WERI-Rb-1 (cell line): ENCODE measurements at regions not wholly inside any gene's neighbourhood (a gene's known extent, or its start where the extent isn't known, plus 50 kb on each side); places are given as distances from the start of the nearest gene placed in this dataset.

Experiments
- DNase-seq: peaks from one replicate; pipeline ENCODE4 v3.0.0-alpha.2; 2020
- H3K27ac ChIP-seq: fragments of 250-450 bp; sonication (Bioruptor Pico); 2 replicates; pipeline ENCODE4 v1.5.1; 2020; ENCODE audit warnings: mild to moderate bottlenecking, moderate library complexity
- H3K27me3 ChIP-seq: fragments of 250-450 bp; sonication (Bioruptor Pico); 2 replicates; pipeline ENCODE4 v1.5.1; 2021; ENCODE audit warnings: mild to moderate bottlenecking, low read depth, moderate library complexity; ENCODE audit not compliant: insufficient read depth, severe bottlenecking
- H3K36me3 ChIP-seq: fragments of 250-450 bp; sonication (Bioruptor Pico); 2 replicates; pipeline ENCODE4 v1.5.1; 2020; ENCODE audit warnings: mild to moderate bottlenecking, moderate library complexity
- H3K4me3 ChIP-seq: 2 replicates; pipeline ENCODE4 v1.5.1; 2011; ENCODE audit warnings: low read depth, mild to moderate bottlenecking, control low read depth, low read length
- H3K9me3 ChIP-seq: fragments of 250-450 bp; sonication (Bioruptor Pico); 2 replicates; pipeline ENCODE4 v1.5.1; 2021; ENCODE audit warnings: mild to moderate bottlenecking, moderate library complexity; ENCODE audit not compliant: severe bottlenecking
- TF ChIP-seq, protein P1 (sequence below): IDR thresholded peaks from 2 replicates; pipeline ENCODE4 v1.5.1; 2011; ENCODE audit warnings: low read depth, mild to moderate bottlenecking, control low read depth, inconsistent platforms, low read length

DNA sequence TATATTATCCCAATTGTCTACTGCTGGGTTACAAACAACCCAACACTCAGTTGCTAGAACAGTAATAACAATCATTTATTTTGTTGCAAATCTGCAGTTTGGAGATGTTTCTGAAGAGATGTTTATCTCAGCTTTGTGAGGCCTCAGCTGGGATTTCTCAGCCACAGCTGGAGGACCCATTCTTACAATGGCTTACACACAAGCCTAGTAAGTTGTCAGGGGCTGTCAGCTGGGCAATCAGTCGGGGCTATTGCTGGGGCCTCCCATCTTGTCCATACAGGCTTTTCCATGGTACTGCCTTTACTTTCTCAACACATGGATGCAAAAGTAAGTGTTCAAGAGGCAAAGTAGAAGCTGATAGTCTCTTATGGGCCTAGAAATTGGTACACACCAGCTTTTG lies 491.7 kb upstream of the NXPH2 start:
- Histone ChIP-seq H3K27me3 (no peaks in the 10 kb centered on the region), H3K9me3 (no peaks in the 10 kb centered on the region), H3K36me3 (no peaks in the 10 kb centered on the region), H3K27ac (no peak overlapping the region), H3K4me3 (no peak overlapping the region)
- TF ChIP-seq, protein P1, sequence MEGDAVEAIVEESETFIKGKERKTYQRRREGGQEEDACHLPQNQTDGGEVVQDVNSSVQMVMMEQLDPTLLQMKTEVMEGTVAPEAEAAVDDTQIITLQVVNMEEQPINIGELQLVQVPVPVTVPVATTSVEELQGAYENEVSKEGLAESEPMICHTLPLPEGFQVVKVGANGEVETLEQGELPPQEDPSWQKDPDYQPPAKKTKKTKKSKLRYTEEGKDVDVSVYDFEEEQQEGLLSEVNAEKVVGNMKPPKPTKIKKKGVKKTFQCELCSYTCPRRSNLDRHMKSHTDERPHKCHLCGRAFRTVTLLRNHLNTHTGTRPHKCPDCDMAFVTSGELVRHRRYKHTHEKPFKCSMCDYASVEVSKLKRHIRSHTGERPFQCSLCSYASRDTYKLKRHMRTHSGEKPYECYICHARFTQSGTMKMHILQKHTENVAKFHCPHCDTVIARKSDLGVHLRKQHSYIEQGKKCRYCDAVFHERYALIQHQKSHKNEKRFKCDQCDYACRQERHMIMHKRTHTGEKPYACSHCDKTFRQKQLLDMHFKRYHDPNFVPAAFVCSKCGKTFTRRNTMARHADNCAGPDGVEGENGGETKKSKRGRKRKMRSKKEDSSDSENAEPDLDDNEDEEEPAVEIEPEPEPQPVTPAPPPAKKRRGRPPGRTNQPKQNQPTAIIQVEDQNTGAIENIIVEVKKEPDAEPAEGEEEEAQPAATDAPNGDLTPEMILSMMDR, result no peak
- no peak for DNase-seq

DNA sequence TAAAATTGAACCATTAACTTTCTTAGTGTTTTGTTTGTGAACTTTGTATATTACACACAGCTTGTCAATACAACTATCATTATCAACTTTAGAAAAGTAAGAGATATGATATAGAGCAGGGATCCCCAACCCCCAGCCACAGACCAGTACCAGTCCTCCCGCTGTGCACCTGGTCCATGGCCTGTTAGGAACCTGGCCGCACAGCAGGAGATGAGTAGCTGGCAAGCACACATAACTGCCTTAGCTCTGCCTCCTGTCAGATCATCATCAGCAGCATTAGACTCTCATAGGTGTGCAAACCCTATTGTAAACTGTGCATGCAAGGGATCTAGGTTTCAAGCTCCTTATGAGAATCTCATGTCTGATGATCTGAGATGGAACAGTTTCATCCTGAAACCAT lies 491.0 kb upstream of the NXPH2 start:
- no peak overlapping the region for H3K4me3 ChIP-seq
- no peak overlapping the region for H3K27ac ChIP-seq
- no peaks in the 10 kb centered on the region for H3K36me3 ChIP-seq
- TF ChIP-seq, protein P1, result no peak
- no peak for DNase-seq
- no peaks in the 10 kb centered on the region for H3K9me3 ChIP-seq
- H3K27me3 ChIP-seq, result no peaks in the 10 kb centered on the region

DNA sequence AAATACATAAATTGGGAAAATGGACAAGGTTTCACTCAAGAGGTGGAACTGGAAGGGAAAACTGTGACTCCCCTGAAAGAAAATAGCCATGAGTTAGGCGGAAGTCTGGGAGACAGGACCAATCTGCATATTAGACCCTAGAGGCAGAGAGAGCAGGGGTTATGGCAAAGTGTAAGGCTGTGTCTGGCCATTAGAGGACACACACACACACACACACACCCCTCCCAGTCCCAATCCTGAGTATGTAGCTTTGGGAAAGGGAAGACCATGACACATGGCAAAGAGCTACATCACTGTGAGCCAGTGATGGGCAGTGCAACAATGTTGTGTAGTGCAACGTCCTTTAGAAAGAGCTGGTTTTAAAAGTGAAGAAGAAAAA lies 479.9 kb upstream of the NXPH2 start:
- H3K27me3 ChIP-seq, result no peaks in the 10 kb centered on the region
- H3K9me3 ChIP-seq, result no peaks in the 10 kb centered on the region
- TF ChIP-seq, protein P1, result no peak
- H3K4me3 ChIP-seq, result no peak overlapping the region
- no peak for DNase-seq
- no peaks in the 10 kb centered on the region for H3K36me3 ChIP-seq
- no peak overlapping the region for H3K27ac ChIP-seq

- H3K27ac ChIP-seq, result no peak overlapping the region
- TF ChIP-seq, protein P1, result no peak
- H3K9me3 ChIP-seq, result no peaks in the 10 kb centered on the region
- H3K4me3 ChIP-seq, result no peak overlapping the region
- no peak for DNase-seq
- no peaks in the 10 kb centered on the region for H3K27me3 ChIP-seq
- H3K36me3 ChIP-seq, result no peaks in the 10 kb centered on the region
Measured at GRCh38 chr2:139259422-139260051, 479.3 kb upstream of the NXPH2 start.

GRCh38 chr2:139241286-139241685 lies 461.1 kb upstream of the NXPH2 start:
- Histone ChIP-seq H3K9me3 (no peaks in the 10 kb centered on the region), H3K27me3 (no peaks in the 10 kb centered on the region), H3K36me3 (no peaks in the 10 kb centered on the region), H3K4me3 (no peak overlapping the region), H3K27ac (no peak overlapping the region)
- TF ChIP-seq, protein P1, result no peak
- no peak for DNase-seq

GRCh38 chr2:139237023-139237422 lies 456.8 kb upstream of the NXPH2 start:
- H3K27me3 ChIP-seq, result no peaks in the 10 kb centered on the region
- H3K4me3 ChIP-seq, result no peak overlapping the region
- no peaks in the 10 kb centered on the region for H3K36me3 ChIP-seq
- no peak overlapping the region for H3K27ac ChIP-seq
- no peaks in the 10 kb centered on the region for H3K9me3 ChIP-seq
- DNase-seq, result no peak
- TF ChIP-seq, protein P1, result no peak
